AG10803 (cell line): ENCODE measurements at regions not wholly inside any gene's neighbourhood (a gene's known extent, or its start where the extent isn't known, plus 50 kb on each side); places are given as distances from the start of the nearest gene placed in this dataset.

Source experiments
- DNase-seq: peaks from one replicate; pipeline ENCODE4 v3.0.0; 2010; ENCODE audit warnings: low read depth
- H3K4me3 ChIP-seq: 2 replicates; pipeline ENCODE4 v1.5.1; 2011; ENCODE audit warnings: mild to moderate bottlenecking, low read length, control low read depth
- CTCF ChIP-seq: conservative IDR thresholded peaks from 2 replicates; pipeline ENCODE4 v1.5.1; 2011; ENCODE audit warnings: mild to moderate bottlenecking, low read length, control low read depth, inconsistent platforms

GRCh38 chr6:110538416-110539160 is 62.2 kb upstream of the SLC22A16 start:
- no peak overlapping the region for H3K4me3 ChIP-seq
- TF ChIP-seq CTCF = no peak
- DNase-seq = no peak

GRCh38 chr6:110537208-110538123 is 61.1 kb upstream of the SLC22A16 start:
- peak; percentile 93 for DNase-seq
- H3K4me3 ChIP-seq = no peak overlapping the region
- TF ChIP-seq CTCF = no peak

- no peak overlapping the region for H3K4me3 ChIP-seq
- TF ChIP-seq CTCF = no peak; the same call in 1 of the 2 replicates
- peak; percentile 59 for DNase-seq
Observed at GRCh38 chr6:110534731-110535492, 58.5 kb upstream of the SLC22A16 start.

- no peak overlapping the region for H3K4me3 ChIP-seq
- DNase-seq = peak; percentile 31
- no peak for TF ChIP-seq CTCF
Observed at GRCh38 chr6:110532431-110532830, 56.0 kb upstream of the SLC22A16 start.

GRCh38 chr6:110530671-110531070 is 54.3 kb upstream of the SLC22A16 start:
- no peak overlapping the region for H3K4me3 ChIP-seq
- DNase-seq = no peak
- TF ChIP-seq CTCF = no peak

- TF ChIP-seq CTCF = no peak
- no peak overlapping the region for H3K4me3 ChIP-seq
- DNase-seq = peak; percentile 34
Observed at GRCh38 chr6:110529907-110530306, 53.5 kb upstream of the SLC22A16 start.
